Subcutaneous abdominal adipose tissue (tissue), 5 donors: ENCODE measurements at regions not wholly inside any gene's neighbourhood (a gene's known extent, or its start where the extent isn't known, plus 50 kb on each side); places are given as distances from the start of the nearest gene placed in this dataset.
A peak's percentile ranks its signal among the peaks of the same experiment; 100 is the strongest.

Experiments used
- H3K27ac ChIP-seq: one replicate; pipeline ENCODE4 v1.7.0; 2013; ENCODE audit warnings: low read depth, mild to moderate bottlenecking, inconsistent platforms, low read length, moderate library complexity
- H3K27me3 ChIP-seq, 5 donors: one replicate each; pipeline ENCODE4 v1.7.0; 2013; ENCODE audit warnings: low read length in 5 of 5, inconsistent platforms in 1 of 5; ENCODE audit not compliant: control insufficient read depth in 5 of 5, insufficient read depth in 4 of 5
- H3K36me3 ChIP-seq, 5 donors: one replicate each; pipeline ENCODE4 v1.7.0; 2013; ENCODE audit warnings: low read length in 5 of 5; ENCODE audit not compliant: control insufficient read depth in 5 of 5, insufficient read depth in 5 of 5
- H3K4me1 ChIP-seq, 5 donors: one replicate each; pipeline ENCODE4 v1.7.0; 2013; ENCODE audit warnings: low read length in 5 of 5, mild to moderate bottlenecking in 3 of 5, moderate library complexity in 1 of 5; ENCODE audit not compliant: control insufficient read depth in 5 of 5, insufficient read depth in 5 of 5
- H3K4me3 ChIP-seq, 5 donors: one replicate each; pipeline ENCODE4 v1.7.0; 2013; ENCODE audit warnings: low read length in 5 of 5, low read depth in 1 of 5
- H3K9ac ChIP-seq, 5 donors: one replicate each; pipeline ENCODE4 v1.7.0; 2013; ENCODE audit warnings: low read length in 5 of 5, mild to moderate bottlenecking in 4 of 5, moderate library complexity in 3 of 5
- H3K9me3 ChIP-seq, 5 donors: one replicate each; pipeline ENCODE4 v1.7.0; 2013; ENCODE audit warnings: low read length in 5 of 5; ENCODE audit not compliant: control insufficient read depth in 5 of 5
- donor health status: healthy.
- donor health status: healthy.
- donor health status: healthy.
- donor health status: healthy.
- donor health status: healthy.

GRCh38 chr2:9681427-9681817 is 50.6 kb upstream of the YWHAQ start:
- Histone ChIP-seq H3K27me3 (no peaks in the 10 kb centered on the region), H3K9ac (no peak overlapping the region), H3K36me3 (no peaks in the 10 kb centered on the region), H3K9me3 (no peaks in the 10 kb centered on the region), H3K4me3 (no peak overlapping the region), H3K27ac (no peak overlapping the region), H3K4me1 (peaks cover 0 to 9% (median 0%) of the 10 kb centered on the region in 5 donors)

- H3K4me3 ChIP-seq, result no peak overlapping the region
- H3K9me3 ChIP-seq, result no peaks in the 10 kb centered on the region
- H3K27ac ChIP-seq, result no peak overlapping the region
- H3K36me3 ChIP-seq, result no peaks in the 10 kb centered on the region
- peaks cover 0 to 16% (median 0%) of the 10 kb centered on the region in 5 donors for H3K4me1 ChIP-seq
- H3K27me3 ChIP-seq, result no peaks in the 10 kb centered on the region
- no peak overlapping the region for H3K9ac ChIP-seq
These were observed 54.8 kb upstream of the YWHAQ start for GRCh38 chr2:9685637-9686036.

DNA sequence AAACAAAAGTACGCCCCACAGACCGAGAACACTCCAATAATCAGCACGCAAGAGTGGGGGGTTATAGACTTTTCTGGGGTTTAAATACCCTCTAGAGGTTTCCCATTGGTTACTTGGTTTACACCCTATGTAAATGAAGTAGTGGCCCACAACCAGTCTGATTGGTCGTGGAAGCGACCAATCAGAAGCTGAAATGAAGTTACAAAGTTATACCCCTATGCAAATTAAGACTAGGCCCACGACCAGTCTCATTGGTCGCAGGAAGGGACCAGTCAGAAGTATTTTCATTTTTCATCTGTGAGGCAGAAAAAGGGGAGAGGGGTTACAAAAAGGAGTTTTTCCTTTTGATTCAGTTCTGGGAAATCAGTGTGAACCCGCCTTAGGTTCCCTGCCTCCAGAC is 55.3 kb upstream of the YWHAQ start:
- Histone ChIP-seq H3K36me3 (no peaks in the 10 kb centered on the region), H3K27me3 (no peaks in the 10 kb centered on the region), H3K4me1 (peaks cover 0 to 15% (median 0%) of the 10 kb centered on the region in 5 donors), H3K9me3 (no peaks in the 10 kb centered on the region), H3K27ac (no peak overlapping the region), H3K9ac (no peak overlapping the region), H3K4me3 (no peak overlapping the region)

- Histone ChIP-seq H3K9me3 (no peaks in the 10 kb centered on the region), H3K4me1 (peaks cover 0 to 26% (median 7%) of the 10 kb centered on the region in 5 donors), H3K36me3 (no peaks in the 10 kb centered on the region), H3K9ac (peak overlapping the region in 1 of 5 donors; percentile 12), H3K27ac (peak overlapping the region; percentile 29), H3K4me3 (no peak overlapping the region), H3K27me3 (peaks cover 0 to 3% (median 0%) of the 10 kb centered on the region in 5 donors)
These were observed 59.5 kb upstream of the YWHAQ start for GRCh38 chr2:9690252-9690651.

- peaks cover 0 to 26% (median 7%) of the 10 kb centered on the region in 5 donors for H3K4me1 ChIP-seq
- H3K9ac ChIP-seq, result peak overlapping the region in 1 of 5 donors; percentile 12
- H3K27me3 ChIP-seq, result peaks cover 0 to 3% (median 0%) of the 10 kb centered on the region in 5 donors
- no peaks in the 10 kb centered on the region for H3K9me3 ChIP-seq
- peak overlapping the region; percentile 29 for H3K27ac ChIP-seq
- no peaks in the 10 kb centered on the region for H3K36me3 ChIP-seq
- H3K4me3 ChIP-seq, result no peak overlapping the region
These were observed 60.1 kb upstream of the YWHAQ start for GRCh38 chr2:9690716-9691498.

DNA sequence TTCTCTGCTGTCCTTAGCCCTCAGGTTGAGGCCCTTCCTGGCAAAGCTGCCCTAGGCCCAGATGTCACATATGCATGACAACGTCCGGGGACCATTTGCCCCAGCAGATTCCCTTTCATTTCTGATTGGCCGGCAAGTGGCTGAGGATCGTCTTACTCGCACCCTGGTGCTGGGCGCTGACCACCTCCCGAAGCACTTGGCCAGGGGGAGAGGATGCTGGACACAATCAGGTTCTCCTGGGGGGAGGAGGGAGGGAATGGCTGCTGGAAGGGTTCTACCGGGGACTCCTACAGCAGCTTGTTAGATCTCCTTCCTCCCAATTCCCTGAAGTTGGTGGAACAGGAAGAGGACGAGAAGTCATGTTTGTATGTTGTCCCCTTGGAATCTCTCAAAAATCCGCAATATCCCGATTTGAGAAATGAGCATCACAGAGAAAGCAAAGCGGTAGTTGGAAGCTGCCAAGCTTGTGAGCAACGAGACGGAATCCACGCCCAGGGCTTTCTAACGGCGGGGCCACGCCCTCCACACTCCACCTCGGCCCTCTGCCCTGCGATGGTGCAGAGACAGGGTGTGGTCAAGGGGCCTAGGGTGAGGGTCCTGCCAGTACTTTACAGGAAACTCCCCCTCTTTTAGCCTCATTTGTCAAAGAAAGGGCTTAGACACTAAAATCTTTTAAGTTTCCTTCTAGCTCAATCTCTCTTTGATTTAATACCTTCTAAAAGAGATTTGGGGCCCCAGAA is 61.8 kb upstream of the YWHAQ start:
- Histone ChIP-seq H3K36me3 (no peaks in the 10 kb centered on the region), H3K27ac (peak overlapping the region; percentile 30), H3K4me1 (peaks cover 0 to 26% (median 7%) of the 10 kb centered on the region in 5 donors), H3K4me3 (peak overlapping the region in 4 of 5 donors; percentile 36 to 54 (median 42)), H3K9me3 (no peaks in the 10 kb centered on the region), H3K9ac (no peak overlapping the region), H3K27me3 (peaks cover 0 to 3% (median 0%) of the 10 kb centered on the region in 5 donors)

DNA sequence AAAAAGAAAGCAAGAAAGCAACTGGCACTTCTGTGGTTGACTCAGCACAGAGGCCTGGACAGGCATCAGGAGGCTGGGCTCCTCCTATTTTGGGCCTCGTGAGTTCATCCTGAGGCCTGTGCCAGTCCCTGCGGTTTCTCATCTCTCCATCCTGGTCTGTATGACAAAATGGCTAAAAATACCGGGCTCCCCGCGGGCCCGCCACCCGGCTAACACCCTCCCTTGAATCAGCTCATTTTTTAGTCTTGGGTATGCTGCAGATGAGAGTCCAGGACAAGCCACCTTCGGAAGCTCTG is 62.3 kb upstream of the YWHAQ start:
- H3K9ac ChIP-seq, result no peak overlapping the region
- no peaks in the 10 kb centered on the region for H3K9me3 ChIP-seq
- peak overlapping the region in 3 of 5 donors; percentile 36 to 54 (median 46) for H3K4me3 ChIP-seq
- peak overlapping the region; percentile 30 for H3K27ac ChIP-seq
- H3K36me3 ChIP-seq, result no peaks in the 10 kb centered on the region
- peaks cover 0 to 26% (median 7%) of the 10 kb centered on the region in 5 donors for H3K4me1 ChIP-seq
- H3K27me3 ChIP-seq, result peaks cover 0 to 3% (median 0%) of the 10 kb centered on the region in 5 donors

DNA sequence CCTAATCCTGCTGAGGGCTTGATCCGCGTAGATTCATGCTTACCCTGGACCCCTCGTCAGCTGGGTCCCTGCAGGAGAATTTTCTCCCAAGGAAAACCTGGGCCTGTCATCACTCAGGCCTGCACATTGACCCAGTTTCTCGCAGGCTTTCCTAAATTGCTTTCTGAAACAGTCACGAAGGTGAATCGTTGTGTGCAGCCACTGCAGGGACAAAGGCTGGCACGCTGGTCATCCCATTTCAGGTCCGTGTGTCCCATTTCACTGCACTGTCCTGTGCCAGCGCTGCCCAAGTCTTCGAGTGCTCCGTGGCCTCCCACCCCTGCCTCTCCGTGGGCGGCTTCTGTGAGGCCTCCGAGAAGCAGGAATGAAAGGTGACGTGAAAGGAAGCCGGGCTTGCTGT is 62.8 kb upstream of the YWHAQ start:
- H3K4me3 ChIP-seq, result no peak overlapping the region

GRCh38 chr2:9694661-9695234 is 64.0 kb upstream of the YWHAQ start:
- no peak overlapping the region for H3K27ac ChIP-seq

More for the DNA sequence above, 62.8 kb upstream of the YWHAQ start:
- no peaks in the 10 kb centered on the region for H3K9me3 ChIP-seq
- H3K27me3 ChIP-seq, result peaks cover 0 to 3% (median 0%) of the 10 kb centered on the region in 5 donors
- H3K9ac ChIP-seq, result no peak overlapping the region
- peaks cover 0 to 26% (median 7%) of the 10 kb centered on the region in 5 donors for H3K4me1 ChIP-seq
- H3K36me3 ChIP-seq, result no peaks in the 10 kb centered on the region
- no peak overlapping the region for H3K27ac ChIP-seq

DNA sequence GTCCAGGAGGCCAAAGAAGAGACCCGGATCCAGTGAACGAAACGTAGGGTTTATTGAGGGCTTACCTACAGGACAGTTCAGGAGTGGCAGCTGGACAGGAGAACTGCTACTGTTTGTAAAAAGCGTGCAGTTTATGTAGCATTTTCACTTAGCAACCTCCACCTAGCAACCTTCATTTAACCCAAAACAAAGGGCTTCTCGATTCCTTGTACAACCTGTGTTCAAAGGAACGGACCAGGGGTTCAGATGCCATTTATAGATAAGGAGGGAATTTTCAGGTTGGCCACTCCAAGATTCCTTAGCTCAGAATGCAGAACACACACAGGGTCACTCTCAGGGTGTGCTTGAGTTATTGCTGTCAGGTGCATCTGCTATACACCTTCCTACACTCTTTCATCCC is 65.1 kb upstream of the YWHAQ start:
- Histone ChIP-seq H3K27ac (no peak overlapping the region), H3K9ac (no peak overlapping the region), H3K4me1 (peaks cover 0 to 16% (median 7%) of the 10 kb centered on the region in 5 donors), H3K36me3 (no peaks in the 10 kb centered on the region), H3K9me3 (no peaks in the 10 kb centered on the region), H3K4me3 (no peak overlapping the region), H3K27me3 (peaks cover 0 to 3% (median 0%) of the 10 kb centered on the region in 5 donors)

More at GRCh38 chr2:9694661-9695234, 64.0 kb upstream of the YWHAQ start:
- peaks cover 0 to 26% (median 7%) of the 10 kb centered on the region in 5 donors for H3K4me1 ChIP-seq
- no peaks in the 10 kb centered on the region for H3K9me3 ChIP-seq
- no peak overlapping the region for H3K4me3 ChIP-seq
- H3K27me3 ChIP-seq, result peaks cover 0 to 3% (median 0%) of the 10 kb centered on the region in 5 donors
- no peak overlapping the region for H3K9ac ChIP-seq
- no peaks in the 10 kb centered on the region for H3K36me3 ChIP-seq
